NCI-H345 (cell line): ENCODE measurements at regions not wholly inside any gene's neighbourhood (a gene's known extent, or its start where the extent isn't known, plus 50 kb on each side); places are given as distances from the start of the nearest gene placed in this dataset.

Experiments
- DNase-seq: peaks from one replicate; lab custom pipeline; 2025; lab: John Stamatoyannopoulos, UW

DNA sequence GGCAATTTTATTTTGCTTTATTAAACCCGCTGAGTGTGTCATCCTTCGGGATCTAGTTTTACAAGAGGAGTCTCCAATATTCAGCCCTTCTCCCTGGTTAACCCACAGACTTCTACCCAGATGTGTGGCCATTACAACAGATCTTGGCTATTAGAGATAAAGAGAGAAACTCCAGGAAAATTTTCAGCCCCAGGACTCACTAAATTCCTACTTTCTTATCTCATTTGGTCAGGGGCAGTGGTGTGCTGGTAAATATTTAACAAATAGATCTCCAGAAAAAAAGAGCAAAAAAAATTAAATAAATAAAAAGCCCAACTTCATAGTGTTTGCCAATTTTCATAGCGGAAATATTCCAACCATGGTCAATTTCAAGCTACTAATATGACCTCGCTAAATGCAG lies 168.4 kb downstream of the RND3 start:
- no peak for DNase-seq

DNA sequence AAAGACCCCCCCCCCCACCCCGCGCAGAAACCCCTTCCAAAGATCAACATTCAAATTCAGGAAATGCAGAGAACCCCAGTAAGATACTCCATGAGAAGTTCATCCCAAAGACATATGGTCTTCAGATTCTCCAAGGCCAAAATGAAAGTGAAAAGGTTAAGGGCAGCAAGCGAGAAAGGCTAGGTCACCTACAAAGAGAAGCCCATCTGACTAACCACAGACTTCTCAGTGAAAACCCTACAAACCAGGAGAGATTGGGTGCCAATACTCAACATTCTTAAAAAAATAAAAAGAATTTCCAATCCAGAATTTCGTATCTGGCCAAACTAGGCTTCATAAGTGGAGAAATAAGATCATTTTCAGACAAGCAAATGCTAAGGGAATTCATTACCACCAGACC lies 175.2 kb downstream of the RND3 start:
- DNase-seq: no peak

DNA sequence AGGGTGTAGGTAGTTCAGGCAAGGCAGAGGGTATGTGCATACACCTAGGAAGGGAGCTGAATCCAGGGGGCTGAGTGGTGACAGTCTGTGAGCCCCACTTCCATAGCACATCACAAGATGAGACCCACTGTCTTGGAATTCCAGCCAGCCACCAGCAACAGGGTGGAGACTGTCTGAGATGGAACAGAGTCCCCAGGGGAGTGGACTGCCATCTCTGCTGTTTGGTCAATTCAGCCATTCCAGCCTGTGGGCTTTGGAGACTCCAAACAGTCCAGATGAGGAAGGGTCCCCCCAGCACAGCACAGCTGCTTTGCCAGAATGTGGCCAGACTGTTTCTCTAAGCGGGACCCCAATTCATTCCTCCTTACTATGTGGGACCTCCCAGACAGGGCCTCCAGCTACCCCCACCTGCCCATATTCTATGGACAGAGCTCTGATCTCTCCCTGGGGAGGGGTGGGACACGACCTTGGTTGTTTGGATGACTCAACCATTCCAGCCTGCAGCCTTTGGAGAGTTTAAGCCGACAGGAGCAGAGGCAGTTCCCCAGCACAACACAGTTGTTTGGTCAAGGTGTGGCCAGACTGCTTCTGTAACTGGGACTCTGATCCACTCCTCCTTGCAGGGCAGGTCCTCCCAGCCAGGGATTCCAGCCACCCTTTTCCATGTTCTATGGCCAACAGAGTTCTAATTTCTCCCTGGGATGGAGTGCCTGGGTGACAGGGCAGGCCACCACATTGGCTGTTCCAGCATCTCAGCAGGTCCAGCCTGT lies 178.0 kb downstream of the RND3 start:
- DNase-seq: no peak

DNA sequence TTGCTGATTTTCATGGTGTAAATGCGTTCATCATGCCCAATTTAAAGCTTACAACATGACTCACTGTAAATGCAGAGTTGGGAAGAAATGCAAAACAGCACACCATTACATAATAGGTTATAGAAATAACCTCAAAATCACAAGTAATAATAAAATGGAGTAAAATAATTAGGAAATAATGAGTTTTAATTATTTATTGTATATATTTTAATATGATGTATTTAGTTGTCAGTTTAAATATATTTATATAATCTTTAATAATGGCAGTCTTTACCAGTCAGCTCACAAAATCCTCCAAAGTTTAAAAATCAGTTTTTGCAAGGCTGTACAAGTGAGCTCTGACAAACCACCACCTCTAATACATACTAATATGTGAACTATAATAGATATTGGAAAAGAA lies 180.2 kb downstream of the RND3 start:
- DNase-seq: no peak

DNA sequence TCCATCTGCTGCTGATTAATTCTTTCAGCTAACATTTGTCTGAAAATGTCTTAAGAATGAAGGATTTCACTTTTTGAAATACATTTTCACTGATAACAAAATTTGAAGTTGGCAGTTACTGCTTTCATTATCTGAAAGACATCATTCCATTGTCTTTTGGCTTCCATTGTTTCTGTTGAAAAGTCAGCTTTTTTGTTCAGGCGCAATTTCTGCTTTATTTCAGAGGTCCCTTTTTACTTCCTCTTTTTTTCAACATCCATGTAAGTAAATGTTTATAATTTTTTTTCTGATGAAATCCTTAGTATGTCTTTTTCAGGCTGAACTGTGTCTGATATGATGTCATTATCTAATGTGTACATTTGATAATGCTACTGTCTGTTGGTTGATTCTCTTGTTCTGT lies 184.2 kb downstream of the RND3 start:
- DNase-seq: no peak

DNA sequence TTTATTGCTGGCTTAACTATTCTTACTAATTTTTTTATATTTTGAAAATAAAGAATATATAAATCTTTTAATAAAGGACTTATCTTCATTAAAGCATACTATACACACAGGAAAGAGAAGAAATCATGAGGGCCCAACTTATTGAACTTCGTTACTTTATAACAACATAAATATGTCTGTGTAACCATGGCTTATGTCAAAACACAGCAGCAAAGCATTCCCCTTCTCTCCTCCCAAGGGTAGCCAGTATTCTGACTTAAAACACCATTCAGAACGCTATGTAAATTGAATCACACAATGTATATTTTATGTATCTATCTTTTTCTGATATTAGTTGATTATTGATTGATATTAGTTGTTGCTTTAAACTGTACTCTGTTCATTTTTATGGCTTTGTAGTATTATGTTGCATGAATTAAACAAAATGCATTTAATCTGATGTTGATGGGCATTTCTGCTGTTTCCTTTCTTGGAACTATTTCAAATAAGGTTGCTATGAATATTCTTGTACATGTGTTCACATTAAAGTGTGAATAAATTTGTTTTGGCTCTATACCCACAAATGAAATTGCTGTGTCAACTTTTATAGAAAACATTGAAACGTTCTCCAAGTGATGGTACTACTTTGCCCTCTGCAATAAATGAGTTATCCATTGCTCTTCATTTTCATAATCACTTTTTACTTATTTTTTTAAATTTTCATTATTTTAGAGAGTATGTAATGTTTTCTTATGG lies 188.7 kb downstream of the RND3 start:
- no peak for DNase-seq

DNA sequence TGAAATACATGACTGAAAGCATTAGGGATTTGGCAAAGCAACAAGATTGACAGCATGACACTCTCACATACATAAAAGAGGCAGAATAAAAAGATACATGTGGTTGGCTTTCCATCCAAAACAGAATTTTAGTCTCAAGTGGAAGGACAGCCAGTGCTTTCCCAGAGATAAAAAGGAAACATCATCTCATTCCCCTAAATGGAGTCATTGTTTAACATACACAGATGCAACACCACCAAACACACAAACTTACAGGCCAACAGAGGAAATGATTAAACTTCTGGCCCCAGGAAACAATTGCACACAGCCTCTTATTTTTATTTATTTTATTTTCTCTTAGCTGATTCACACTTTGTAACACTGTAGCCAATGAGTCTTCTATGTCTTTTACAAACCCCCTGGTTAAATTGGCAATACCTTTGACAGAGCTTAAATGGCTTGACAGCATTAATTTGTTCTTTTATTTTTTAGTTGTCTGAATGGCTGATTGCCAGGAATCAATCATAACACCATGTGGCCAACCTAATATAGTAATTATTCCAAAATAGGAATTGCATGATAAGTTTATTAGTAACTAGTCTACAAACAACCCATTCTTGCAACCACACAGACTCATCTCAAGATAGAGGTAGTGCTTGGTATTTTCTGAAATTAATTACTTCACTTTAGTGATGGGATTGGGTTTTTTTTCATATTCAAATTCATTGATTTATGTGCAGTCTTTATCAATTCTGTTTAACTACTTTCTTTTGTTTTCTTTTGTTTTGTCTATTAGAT lies 190.5 kb downstream of the RND3 start:
- DNase-seq: no peak

DNA sequence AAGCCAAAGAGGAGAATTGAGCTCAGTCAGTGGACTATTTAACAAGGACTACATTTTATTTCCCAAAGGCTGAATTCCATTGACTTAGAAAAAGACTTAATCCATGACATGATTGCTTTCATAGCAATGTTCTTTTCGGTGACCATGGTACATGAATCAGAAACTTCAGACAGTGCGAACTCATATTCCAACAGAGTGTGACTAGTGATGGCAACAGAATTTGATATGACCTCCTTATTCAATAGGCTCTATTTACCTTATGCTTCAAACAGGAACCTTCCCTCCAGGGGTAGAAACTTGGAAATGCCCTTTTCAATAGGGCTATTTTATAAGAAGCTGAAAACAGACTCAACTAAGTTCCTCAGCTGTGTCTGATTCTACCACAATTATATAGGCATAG lies 191.9 kb downstream of the RND3 start:
- no peak for DNase-seq

DNA sequence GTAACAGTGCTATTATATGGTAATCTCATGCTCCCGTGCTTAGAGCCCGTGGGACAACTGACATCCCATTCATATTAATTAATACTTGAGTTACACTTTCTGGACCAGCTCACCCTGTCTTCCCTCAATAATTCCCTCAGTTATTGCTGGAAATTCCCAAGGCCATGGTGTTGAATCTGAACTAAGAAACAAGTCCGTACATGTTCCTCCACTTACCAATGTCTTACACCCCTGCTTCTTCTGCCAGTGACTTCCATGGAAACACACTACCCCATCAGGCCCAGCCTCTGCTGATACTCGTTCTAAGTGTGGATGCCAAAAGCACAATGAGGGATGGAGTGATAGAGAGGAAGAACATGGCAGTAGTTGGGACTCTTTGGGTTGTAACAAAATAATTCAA lies 193.7 kb downstream of the RND3 start:
- DNase-seq: no peak

DNA sequence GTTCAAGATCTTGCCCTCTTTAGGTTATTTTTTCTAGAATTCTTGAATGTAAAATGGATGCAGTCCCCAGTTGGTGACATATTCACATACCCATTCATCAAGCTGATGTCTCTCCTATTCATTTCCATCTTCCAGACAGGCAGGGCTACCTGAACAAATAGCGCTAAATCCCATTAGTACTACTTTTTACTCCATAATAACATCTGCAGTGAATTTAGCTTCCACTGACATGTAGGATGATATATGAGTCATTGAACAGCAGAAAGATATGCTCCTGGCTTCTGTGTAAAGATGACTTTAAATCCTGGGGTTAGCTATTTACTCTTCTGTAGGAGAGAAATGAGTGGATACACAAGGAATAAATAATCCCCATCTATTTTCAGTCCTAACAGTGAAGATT lies 194.7 kb downstream of the RND3 start:
- DNase-seq: no peak

DNA sequence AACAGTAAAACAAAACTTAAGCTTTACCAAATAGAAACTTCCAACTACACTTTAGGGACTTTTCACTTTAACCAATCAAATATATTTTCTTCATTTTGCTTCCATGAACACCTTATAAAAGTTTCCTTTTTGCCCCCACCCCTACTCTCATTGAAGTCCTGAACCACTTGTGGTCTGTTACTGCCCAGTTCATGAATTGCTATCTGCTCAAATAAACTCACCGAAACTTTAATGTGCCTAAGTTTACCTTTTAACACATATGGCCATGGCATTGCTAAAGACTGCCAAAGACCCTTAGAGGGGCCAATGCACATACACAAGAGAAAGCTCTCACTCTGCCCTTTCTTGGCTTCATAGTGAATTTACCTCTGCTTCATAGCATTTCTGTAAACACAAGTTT lies 195.3 kb downstream of the RND3 start:
- no peak for DNase-seq

DNA sequence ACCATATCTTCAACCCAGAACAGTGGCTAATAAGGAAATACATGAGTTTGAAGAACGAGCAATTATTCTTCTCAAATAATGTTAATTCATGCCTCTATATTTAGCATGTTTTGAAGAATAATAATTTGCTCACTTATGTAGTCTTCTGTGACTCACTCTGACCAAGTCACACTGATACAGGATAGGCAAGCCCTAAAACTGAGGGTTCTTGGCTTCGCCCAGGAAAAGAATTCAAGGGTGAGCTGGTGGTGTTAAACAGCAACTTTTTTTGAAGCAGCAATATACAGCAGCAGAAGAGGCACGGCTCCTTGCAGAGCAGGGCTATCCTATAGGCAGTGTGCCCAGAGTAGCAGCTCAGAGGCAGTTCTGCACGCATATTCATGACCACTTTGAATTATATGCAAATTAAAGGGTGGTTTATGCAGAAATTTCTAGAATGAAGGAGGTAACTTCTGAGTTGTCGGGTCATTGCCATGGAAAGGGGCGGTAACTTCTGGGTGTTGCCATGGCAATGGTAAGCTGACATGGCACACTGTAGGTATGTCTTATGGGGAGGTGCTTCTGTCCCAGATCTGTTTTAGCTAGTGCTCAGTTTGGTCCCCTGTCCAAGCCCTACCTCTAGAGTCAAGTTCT lies 200.6 kb downstream of the RND3 start:
- no peak for DNase-seq

DNA sequence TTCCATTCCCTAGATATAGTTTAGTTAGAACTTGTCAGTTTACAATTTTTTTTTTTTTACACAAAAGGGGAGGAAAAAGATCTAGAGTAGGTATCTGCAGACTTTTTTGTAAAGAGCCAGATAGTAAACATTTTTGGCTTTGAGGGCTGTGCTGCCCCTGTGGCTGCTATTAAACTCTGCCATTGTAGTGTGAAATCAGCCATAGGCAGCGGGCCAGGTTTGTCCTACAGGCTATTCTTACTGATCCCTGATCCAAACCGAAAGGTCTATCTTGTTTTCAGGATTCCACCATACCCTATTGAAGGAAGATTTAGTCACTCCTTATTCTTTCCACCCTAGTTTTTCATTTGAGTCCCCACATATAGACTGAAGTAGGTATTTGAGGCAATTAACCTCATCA lies 203.4 kb downstream of the RND3 start:
- DNase-seq: no peak

DNA sequence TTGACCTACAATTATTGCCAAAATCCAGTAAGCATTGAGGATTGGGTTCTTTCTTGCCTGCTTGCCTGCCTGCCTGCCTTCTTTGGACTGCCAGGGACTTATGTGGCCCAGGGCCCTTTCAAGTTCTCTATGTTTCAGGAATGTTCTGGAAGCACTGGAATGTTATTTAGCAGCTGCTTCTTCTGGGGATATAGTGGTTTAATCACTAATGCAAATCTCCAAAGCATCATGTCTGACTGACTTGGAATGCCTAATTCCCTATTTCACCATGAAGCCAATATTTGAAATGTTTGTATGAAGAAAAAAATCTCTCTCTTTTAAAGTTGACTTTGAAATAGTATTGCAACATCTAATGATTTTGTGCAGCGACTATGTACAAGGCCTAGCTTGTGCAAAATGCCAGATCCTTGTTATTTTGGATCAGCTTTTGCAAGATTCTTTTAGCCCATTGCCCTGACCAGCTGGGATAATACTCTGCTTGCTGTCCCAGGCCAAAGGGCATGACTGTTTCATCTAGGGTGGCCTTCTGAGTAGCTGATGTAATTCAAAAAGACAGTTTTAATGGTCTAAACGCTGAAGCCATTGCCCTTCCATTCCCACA lies 204.6 kb downstream of the RND3 start:
- no peak for DNase-seq

DNA sequence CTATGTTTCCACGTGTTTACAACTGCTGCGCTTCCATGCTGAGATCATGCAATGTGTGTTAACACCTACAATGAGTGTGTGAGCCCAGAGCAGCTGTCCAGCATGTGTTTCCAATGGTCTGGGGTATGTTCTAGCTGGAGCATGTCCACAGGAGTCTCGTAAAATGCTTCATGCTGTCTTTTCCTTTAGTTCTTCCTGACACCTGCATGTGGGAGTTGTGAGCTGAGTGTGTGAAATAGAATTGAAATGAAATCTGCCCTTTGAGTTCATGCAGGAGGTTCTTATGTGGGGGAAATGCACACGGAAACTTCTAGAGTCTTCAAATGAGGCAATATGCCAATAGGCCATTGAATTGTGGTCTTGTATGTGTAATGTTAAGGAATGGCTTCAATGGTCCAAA lies 205.1 kb downstream of the RND3 start:
- no peak for DNase-seq

DNA sequence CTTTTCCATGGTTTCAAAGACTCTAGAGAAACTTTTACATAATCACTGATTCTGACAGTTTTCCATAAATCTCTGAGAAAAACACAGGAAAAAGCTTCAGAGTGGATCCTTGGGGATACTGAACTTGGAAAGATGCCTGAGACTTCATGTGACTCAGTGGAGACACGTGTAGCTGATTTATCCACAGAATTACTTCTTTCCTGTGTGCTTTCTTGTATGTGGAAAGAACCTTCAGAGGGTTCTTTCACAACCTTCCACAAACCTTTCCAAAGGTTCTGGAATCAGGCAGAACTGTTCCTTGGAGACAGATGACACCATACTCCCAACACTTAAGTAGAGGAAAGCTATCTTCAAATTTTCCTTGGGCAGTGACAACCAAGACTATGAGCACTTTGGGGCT lies 207.2 kb downstream of the RND3 start:
- no peak for DNase-seq

DNA sequence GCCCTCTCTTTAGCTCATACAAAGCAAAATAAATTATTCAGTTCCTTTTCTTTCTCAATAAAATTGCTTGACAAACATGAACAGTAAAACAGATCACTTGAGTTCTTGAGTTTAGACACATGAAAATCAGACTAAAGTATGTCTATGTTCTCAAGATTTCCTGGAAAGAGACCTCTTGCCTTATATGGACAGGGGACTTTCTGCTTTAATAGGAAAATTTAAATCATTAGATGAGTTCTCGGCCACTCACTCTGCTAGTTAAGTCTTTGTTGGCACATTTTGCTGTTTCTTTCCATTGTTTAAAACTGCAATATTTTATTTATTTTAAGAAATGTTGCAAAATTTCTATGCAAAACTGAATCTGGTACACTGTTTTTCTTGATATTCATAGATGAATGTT lies 207.8 kb downstream of the RND3 start:
- DNase-seq: no peak

DNA sequence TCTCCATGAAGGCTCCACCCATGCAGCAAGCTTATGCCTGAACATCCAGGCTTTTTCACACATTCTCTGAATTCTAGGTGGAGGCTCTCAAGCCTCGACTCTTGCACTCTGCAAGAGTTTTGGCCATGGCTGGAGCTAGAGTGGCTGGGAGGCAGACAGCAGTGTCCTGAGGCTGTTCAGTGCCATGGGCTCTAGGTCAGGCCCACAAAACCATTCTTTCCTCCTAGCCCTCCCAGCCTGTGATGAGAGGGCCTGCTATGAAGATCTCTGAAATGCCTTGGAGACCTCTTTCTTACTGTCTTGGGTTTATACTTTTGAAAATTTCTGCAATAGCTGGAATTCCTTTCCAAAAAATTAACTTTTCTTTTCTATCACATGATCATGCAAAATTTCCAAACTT lies 210.7 kb downstream of the RND3 start:
- no peak for DNase-seq

DNA sequence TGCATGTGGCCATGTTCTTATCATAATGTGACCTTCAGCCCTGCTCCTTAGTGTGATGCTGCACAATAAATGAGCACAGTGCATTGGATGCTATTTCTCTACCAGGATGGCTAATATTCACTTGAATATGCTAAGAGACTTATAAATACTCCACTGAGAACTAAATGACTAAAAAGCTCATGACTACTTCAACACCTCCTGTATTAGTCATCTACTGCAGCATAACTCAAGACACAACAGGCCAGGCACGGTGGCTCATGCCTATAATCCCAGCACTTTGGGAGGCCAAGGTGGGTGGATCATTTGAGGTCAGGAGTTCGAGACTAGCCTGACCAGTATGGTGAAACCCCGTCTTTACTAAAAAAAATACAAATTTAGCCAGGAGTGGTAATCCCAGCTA lies 213.4 kb downstream of the RND3 start:
- no peak for DNase-seq

DNA sequence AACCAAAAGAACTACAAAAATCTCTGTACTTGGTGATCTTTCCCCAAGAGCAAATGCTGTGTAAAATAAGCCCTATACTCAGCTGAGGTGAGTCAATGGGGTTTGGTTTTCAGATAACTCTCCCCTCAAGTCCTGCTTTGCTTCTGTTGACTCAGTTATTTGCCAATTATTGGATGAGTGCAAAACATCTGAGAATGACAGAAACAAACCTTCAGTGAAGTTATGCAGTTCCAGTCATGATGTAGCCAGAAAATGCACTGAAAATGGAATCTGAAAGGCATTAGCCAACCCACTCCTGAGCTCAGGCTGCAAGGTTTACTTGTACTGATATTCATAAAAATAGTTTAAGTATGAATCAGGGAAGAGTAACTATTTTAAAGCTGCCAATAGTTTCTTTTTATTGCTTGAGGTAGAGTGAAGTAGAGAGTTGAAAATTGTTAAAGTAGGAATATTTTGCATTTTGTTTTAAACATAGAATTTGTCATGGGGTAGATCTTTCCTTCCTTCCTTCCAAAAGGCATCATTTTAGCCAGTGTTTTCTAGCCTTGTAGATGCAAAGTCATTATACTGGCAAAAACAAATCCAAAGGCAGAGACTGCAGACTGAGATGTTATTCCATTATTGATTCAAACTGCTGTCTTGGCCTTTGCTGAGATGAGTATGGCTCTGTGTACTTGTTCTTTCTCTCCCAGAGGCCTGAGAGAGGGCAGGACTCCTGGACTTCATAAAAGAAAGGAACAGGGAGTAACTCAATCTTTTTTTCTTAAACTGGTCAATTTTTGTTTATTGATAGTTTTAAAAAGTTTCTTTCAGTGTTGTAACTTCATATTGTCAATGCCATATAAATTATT lies 215.3 kb downstream of the RND3 start:
- DNase-seq: no peak
